Esophagus squamous epithelium (tissue), 5 donors: ENCODE measurements at regions not wholly inside any gene's neighbourhood (a gene's known extent, or its start where the extent isn't known, plus 50 kb on each side); places are given as distances from the start of the nearest gene placed in this dataset.

ENCODE experiments used
- DNase-seq: peaks from one replicate; lab custom pipeline; 2025; lab: John Stamatoyannopoulos, UW
- H3K27ac ChIP-seq, 4 donors: fragments of 200-600 bp; sonication (generic); one replicate each; pipeline ENCODE4 v1.5.1; 2016 to 2019; ENCODE audit warnings: mild to moderate bottlenecking in 1 of 4
- H3K27me3 ChIP-seq, 4 donors: fragments of 200-600 bp; sonication (generic); 1 replicate in 3 of 4; 2 replicates in 1 of 4; pipeline versions ENCODE4 v1.5.1 to v1.6.0; 2017 to 2021; ENCODE audit warnings: antibody characterized with exemption in 1 of 4
- H3K36me3 ChIP-seq, 3 donors: fragments of 200-600 bp; sonication (generic); one replicate each; pipeline ENCODE4 v1.5.1; 2016 to 2019
- H3K4me1 ChIP-seq, 3 donors: fragments of 200-600 bp; sonication (generic); one replicate each; pipeline ENCODE4 v1.5.1; 2017 to 2019
- H3K4me3 ChIP-seq, 4 donors: fragments of 200-600 bp; sonication (generic); 1 replicate in 3 of 4; 2 replicates in 1 of 4; pipeline ENCODE4 v1.5.1; 2016 to 2019; ENCODE audit warnings: mild to moderate bottlenecking in 2 of 4, moderate library complexity in 1 of 4
- H3K9me3 ChIP-seq, 3 donors: fragments of 200-600 bp; sonication (generic); one replicate each; pipeline ENCODE4 v1.5.1; 2016 to 2019
- POLR2A ChIP-seq, 4 donors: fragments of 450-650 bp; IDR thresholded peaks; one replicate each; pipeline ENCODE4 v1.6.1; 2017; ENCODE audit warnings: antibody characterized with exemption in 4 of 4, mild to moderate bottlenecking in 4 of 4, moderate library complexity in 3 of 4
- WGBS, 2 donors: methylation state at CpG; one replicate each; pipeline ENCODE4 v1.1.5; 2018; 5-methylcytosine and 5-hydroxymethylcytosine counted together
- intact Hi-C: fragments of 100-400 bp; cut with DNase I; formaldehyde crosslinking; loops from one replicate; pipeline ENCODE4 v1.15.0; 2022
- TF ChIP-seq, protein P1 (sequence below), 6 experiments: fragments of 450-650 bp in 4 of 6; fragments of 200-600 bp in 2 of 6; sonication (generic) in 2 of 6; IDR thresholded peaks; one replicate each; pipeline ENCODE4 v1.5.1; 2016 to 2019; ENCODE audit warnings: antibody characterized with exemption in 6 of 6, mild to moderate bottlenecking in 4 of 6, moderate library complexity in 4 of 6
- donor health status: DM: yes; HTN: yes; CAD: no.

DNA sequence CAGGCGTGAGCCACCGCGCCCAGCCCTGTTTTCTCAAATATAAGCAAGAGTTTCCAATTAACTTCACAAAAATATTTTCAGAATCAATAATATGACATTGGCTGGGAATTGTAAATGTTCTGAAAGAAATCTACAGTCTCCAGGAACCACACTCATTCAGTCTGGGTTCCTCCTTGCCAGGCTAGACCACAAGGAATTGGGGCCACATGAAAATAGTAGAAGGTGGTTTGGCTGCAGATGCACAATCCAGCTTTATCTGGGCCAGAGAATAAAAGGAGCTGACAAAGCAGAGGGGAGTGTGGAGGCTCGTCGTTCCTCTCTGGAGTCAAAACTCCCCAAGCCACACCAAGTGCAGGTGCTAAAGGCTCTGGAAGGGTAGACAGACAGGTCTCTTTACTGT lies 92.0 kb upstream of the OSMR start:
- no peaks in the 10 kb centered on the region for H3K9me3 ChIP-seq
- H3K27me3 ChIP-seq = no peaks in the 10 kb centered on the region
- H3K36me3 ChIP-seq = no peaks in the 10 kb centered on the region
- TF ChIP-seq, protein P1, sequence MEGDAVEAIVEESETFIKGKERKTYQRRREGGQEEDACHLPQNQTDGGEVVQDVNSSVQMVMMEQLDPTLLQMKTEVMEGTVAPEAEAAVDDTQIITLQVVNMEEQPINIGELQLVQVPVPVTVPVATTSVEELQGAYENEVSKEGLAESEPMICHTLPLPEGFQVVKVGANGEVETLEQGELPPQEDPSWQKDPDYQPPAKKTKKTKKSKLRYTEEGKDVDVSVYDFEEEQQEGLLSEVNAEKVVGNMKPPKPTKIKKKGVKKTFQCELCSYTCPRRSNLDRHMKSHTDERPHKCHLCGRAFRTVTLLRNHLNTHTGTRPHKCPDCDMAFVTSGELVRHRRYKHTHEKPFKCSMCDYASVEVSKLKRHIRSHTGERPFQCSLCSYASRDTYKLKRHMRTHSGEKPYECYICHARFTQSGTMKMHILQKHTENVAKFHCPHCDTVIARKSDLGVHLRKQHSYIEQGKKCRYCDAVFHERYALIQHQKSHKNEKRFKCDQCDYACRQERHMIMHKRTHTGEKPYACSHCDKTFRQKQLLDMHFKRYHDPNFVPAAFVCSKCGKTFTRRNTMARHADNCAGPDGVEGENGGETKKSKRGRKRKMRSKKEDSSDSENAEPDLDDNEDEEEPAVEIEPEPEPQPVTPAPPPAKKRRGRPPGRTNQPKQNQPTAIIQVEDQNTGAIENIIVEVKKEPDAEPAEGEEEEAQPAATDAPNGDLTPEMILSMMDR (IDR thresholded peaks at IDR 0.05) = no peak
- no peak for TF ChIP-seq POLR2A (IDR thresholded peaks at IDR 0.05)
- no peak overlapping the region for H3K27ac ChIP-seq
- WGBS, 2 donors = 68 to 69% methylated on average over 5 of the region's 5 CpGs
- no peak for DNase-seq
- H3K4me3 ChIP-seq = no peak overlapping the region
- intact Hi-C loops = no loop called here
- H3K4me1 ChIP-seq = no peaks in the 10 kb centered on the region

DNA sequence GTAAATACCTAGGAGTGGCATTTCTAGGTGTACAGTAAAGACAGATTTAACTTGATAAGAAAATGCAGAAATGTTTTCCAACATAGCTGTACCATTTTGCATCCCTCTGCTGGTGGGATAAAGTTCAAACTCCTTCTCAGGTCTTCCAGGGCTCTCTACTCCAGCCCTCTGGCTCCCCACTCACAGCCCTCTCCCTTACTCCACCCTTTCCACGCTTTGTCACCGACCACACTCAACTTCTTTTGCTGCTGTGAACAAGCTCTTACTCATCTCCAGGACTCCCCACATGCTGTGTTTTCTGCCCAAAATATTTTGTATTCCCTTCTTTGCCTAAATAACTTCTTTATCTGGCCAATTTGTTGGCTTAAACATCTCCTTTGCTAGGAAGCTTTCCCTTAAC lies 90.6 kb upstream of the OSMR start:
- no peaks in the 10 kb centered on the region for H3K36me3 ChIP-seq
- H3K27ac ChIP-seq = no peak overlapping the region
- no peaks in the 10 kb centered on the region for H3K27me3 ChIP-seq
- 41 to 46% methylated on average over 2 of the region's 2 CpGs for WGBS, 2 donors
- H3K4me1 ChIP-seq = no peaks in the 10 kb centered on the region
- TF ChIP-seq, protein P1 (IDR thresholded peaks at IDR 0.05) = no peak
- no peak for TF ChIP-seq POLR2A (IDR thresholded peaks at IDR 0.05)
- H3K4me3 ChIP-seq = no peak overlapping the region
- intact Hi-C loops = no loop called here
- no peaks in the 10 kb centered on the region for H3K9me3 ChIP-seq
- DNase-seq = no peak

DNA sequence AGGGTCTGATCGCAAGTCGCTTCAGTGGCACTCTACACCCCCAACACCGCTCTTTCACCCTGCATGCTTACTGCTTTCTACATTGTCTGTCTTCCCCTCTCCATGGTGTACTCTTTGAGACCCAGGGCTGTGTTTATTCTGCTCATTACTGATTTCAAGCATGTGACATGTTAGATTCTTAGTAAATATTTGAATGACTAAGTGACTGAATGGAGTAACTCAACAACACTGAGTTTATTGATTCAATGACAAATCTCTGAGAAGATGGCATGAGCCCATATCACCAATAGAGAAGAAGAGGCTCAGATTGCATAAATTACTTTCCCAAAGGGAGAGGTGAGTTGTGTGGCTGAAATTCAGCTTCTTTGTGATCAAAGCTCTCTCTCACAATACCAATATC lies 89.7 kb upstream of the OSMR start:
- H3K4me1 ChIP-seq = no peaks in the 10 kb centered on the region
- no peaks in the 10 kb centered on the region for H3K36me3 ChIP-seq
- no peaks in the 10 kb centered on the region for H3K9me3 ChIP-seq
- no peak for TF ChIP-seq POLR2A (IDR thresholded peaks at IDR 0.05)
- TF ChIP-seq, protein P1 (IDR thresholded peaks at IDR 0.05) = no peak
- 79 to 100% methylated on average over 3 of the region's 3 CpGs for WGBS, 2 donors
- no peak overlapping the region for H3K4me3 ChIP-seq
- no peak overlapping the region for H3K27ac ChIP-seq
- H3K27me3 ChIP-seq = no peaks in the 10 kb centered on the region
- no peak for DNase-seq
- intact Hi-C loops = no loop called here

DNA sequence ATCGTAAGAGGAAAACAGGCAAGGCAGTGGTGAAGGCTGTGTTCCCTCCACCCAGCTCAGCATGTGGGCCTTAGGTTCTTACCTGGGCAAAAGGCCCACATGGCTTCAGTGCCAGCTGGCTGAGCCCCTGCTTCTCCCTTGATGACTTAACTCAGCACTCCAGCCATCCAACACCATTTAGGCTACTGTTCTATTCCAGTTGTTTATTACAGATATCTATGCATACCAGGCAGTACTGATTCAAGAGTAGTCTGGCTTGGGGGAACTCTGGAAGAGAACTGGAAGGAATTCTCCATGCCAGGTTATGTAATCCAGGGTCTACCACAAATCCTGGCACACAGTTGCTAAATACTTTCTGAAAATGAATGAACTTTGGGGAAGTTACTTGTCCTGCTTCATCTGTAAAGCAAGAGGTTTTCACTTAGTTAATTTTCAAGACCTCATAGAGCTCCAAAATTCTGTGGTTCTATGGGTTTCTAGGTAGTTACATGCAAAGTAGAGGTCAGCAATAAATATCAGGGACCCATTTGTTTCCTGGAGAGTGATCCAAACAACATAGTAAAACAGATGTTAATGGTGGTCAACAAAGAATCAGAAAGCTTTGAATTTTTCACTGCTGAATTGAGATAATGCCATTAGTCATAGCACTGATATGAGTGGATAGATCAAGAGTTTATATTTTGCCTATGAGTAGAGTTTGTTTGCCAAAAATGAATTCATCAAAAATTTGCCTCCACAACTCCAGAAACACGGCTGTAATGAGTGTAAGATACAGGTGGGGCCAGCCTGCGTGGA lies 88.2 kb upstream of the OSMR start:
- Histone ChIP-seq H3K27me3 (no peaks in the 10 kb centered on the region), H3K4me3 (no peak overlapping the region), H3K9me3 (no peaks in the 10 kb centered on the region), H3K27ac (no peak overlapping the region), H3K4me1 (no peaks in the 10 kb centered on the region), H3K36me3 (no peaks in the 10 kb centered on the region)
- TF ChIP-seq, protein P1 (IDR thresholded peaks at IDR 0.05) = no peak
- TF ChIP-seq POLR2A (IDR thresholded peaks at IDR 0.05) = no peak
- 80 to 81% methylated on average over 3 of the region's 3 CpGs for WGBS, 2 donors
- DNase-seq = no peak
- intact Hi-C loops = no loop called here

DNA sequence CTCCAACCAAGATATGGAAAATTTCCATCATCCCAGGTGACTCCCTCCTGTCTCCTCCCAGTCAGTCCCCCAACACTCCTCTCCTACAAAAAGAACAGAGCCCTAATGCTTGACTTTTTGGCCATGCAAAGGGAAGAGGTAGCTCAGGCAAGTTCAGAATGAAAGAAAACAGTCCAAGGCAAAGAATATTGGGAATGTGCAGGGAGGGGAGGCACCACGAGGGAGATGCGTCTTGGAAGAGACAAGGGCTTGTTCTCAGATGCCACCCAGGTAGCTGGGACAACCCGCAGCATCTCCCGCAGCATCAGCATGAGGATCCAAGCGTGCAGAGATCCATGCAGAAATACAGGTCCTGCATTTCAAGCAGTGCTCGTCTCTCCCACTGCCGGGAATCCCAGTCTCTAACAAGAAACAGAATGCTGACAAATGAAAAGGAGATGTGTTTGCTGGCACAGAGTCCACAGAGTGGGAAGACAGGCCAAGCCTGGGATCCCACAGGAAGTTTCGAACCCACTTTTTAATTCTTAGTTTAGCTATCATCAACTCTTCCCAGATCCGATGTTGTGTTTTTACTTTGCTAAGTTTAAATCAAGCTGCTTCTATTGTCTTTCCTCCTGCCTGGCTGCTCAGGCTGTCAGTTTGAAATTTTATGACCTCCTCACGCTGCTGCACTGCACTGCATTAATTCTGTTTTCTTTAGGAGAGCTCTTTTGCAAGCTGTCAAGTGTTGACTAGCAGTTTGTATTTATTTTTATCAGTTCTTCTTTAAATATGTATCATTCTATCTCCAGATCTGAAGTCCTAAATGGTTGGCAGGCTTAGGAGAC lies 86.8 kb upstream of the OSMR start:
- H3K4me3 ChIP-seq = no peak overlapping the region
- TF ChIP-seq POLR2A (IDR thresholded peaks at IDR 0.05) = no peak
- TF ChIP-seq, protein P1 (IDR thresholded peaks at IDR 0.05) = no peak
- WGBS, 2 donors = 41 to 45% methylated on average over 10 of the region's 10 CpGs

More for the DNA sequence above, 86.8 kb upstream of the OSMR start:
- Histone ChIP-seq H3K27me3 (no peaks in the 10 kb centered on the region), H3K9me3 (no peaks in the 10 kb centered on the region), H3K27ac (no peak overlapping the region), H3K4me1 (no peaks in the 10 kb centered on the region), H3K36me3 (no peaks in the 10 kb centered on the region)
- no peak for DNase-seq
- intact Hi-C loops = no loop called here
